T47D (cell line): ENCODE measurements at regions not wholly inside any gene's neighbourhood (a gene's known extent, or its start where the extent isn't known, plus 50 kb on each side); places are given as distances from the start of the nearest gene placed in this dataset.
A peak's percentile ranks its signal among the peaks of the same experiment; 100 is the strongest.

Experiments used
- DNase-seq, 2 experiments: peaks; one replicate each; pipeline versions ENCODE4 v3.0.0 to v3.0.0-alpha.2; 2011 to 2012; ENCODE audit warnings: low read depth in 1 of 2, low spot score in 1 of 2
- JUND ChIP-seq: IDR thresholded peaks from 2 replicates; pipeline ENCODE4 v1.6.1; 2012; ENCODE audit warnings: low read depth
- in situ Hi-C: cut with HindIII; loops from 2 replicates; pipeline ENCODE4 v1.10.0; 2016; ENCODE audit warnings: low sequenced_read_pairs, low pct_unique_long_range_greater_than_20kb

- TF ChIP-seq JUND, result no peak
- no peak for DNase-seq
- in situ Hi-C loops, result no loop called here
These were observed 551.4 kb downstream of the BUD13 start for GRCh38 chr11:116221351-116221750.

GRCh38 chr11:116219171-116219635 lies 553.6 kb downstream of the BUD13 start:
- in situ Hi-C loops, result no loop called here
- peak in 1 of 2 experiments; percentile 28 for DNase-seq
- TF ChIP-seq JUND, result no peak

GRCh38 chr11:116217441-116217840 lies 555.3 kb downstream of the BUD13 start:
- in situ Hi-C loops, result no loop called here
- no peak for TF ChIP-seq JUND
- DNase-seq, result no peak

GRCh38 chr11:116217006-116217405 lies 555.8 kb downstream of the BUD13 start:
- peak in 1 of 2 experiments; percentile 33 for DNase-seq
- TF ChIP-seq JUND, result no peak
- in situ Hi-C loops, result no loop called here

- in situ Hi-C loops, result no loop called here
- no peak for DNase-seq
- TF ChIP-seq JUND, result no peak
These were observed 557.2 kb downstream of the BUD13 start for GRCh38 chr11:116215471-116216113.

GRCh38 chr11:116211147-116211546 lies 561.6 kb downstream of the BUD13 start:
- no peak for TF ChIP-seq JUND
- in situ Hi-C loops, result no loop called here
- no peak for DNase-seq

- DNase-seq, result no peak
- no peak for TF ChIP-seq JUND
- in situ Hi-C loops, result no loop called here
These were observed 562.1 kb downstream of the BUD13 start for GRCh38 chr11:116210663-116211062.

- in situ Hi-C loops, result no loop called here
- no peak for DNase-seq
- TF ChIP-seq JUND, result no peak
These were observed 563.5 kb downstream of the BUD13 start for GRCh38 chr11:116209255-116209654.

GRCh38 chr11:116207421-116208141 lies 565.2 kb downstream of the BUD13 start:
- TF ChIP-seq JUND, result no peak
- in situ Hi-C loops, result no loop called here
- DNase-seq, result no peak

- in situ Hi-C loops, result no loop called here
These were observed 565.8 kb downstream of the BUD13 start for GRCh38 chr11:116207019-116207418.

GRCh38 chr11:116202922-116203321 lies 569.9 kb downstream of the BUD13 start:
- in situ Hi-C loops, result no loop called here
- DNase-seq, result no peak
- TF ChIP-seq JUND, result no peak

More at GRCh38 chr11:116207019-116207418, 565.8 kb downstream of the BUD13 start:
- no peak for DNase-seq
- TF ChIP-seq JUND, result no peak

- no peak for DNase-seq
- in situ Hi-C loops, result no loop called here
- no peak for TF ChIP-seq JUND
These were observed 572.2 kb downstream of the BUD13 start for GRCh38 chr11:116200564-116200963.

- DNase-seq, result no peak
- TF ChIP-seq JUND, result no peak
- in situ Hi-C loops, result no loop called here
These were observed 573.6 kb downstream of the BUD13 start for GRCh38 chr11:116199182-116199581.
